ENCODE measurements at regions not wholly inside any gene's neighbourhood (a gene's known extent, or its start where the extent isn't known, plus 50 kb on each side); places are given as distances from the start of the nearest gene placed in this dataset.

DNA sequence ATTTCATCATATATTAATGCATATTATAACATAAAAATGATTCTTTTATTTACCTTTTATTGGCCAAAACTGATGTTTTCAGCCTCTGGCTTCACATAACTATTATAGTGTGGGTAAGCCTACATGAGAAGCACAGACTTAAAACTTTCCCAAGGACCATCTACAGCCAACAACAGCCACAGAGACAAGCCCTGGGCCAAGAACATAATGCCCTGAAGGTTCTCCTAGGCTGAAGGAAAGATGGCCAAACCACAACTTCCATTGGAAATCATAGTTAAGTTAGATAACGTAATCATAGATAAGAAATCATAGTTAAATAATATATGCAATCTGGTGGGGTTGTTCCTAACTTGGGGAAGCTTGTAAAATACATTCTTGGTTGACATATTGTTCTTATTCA lies 280.0 kb upstream of the EMCN start:
- Histone ChIP-seq H3K4me1 (ENCODE audit: insufficient read depth, low read length, poor library complexity, severe bottlenecking) (no peaks in the 10 kb centered on the region), H3K9me3 (ENCODE audit: low read depth, low read length, poor library complexity, severe bottlenecking) (no peaks in the 10 kb centered on the region), H3K27ac (ENCODE audit: low read depth, low read length, poor library complexity, severe bottlenecking) (no peak overlapping the region), H3K36me3 (ENCODE audit: insufficient read depth, low read length, poor library complexity, severe bottlenecking) (no peaks in the 10 kb centered on the region), H3K4me3 (ENCODE audit: low read depth, low read length, poor library complexity, severe bottlenecking) (no peak overlapping the region), H3K27me3 (replicated peaks; ENCODE audit: insufficient read depth, low read depth, low read length, poor library complexity) (no peaks in the 10 kb centered on the region)
- BruUV-seq (replicated peaks) = no TSS peak
- POLR2A ChIA-PET (ENCODE audit: low non-redundant PET) = no interaction called here
- intact Hi-C loops (cut with micrococcal nuclease; ENCODE audit: unreplicated experiment) = no loop called here
- no peak for DNase-seq (ENCODE audit: low spot score)
- CTCF ChIA-PET = no interaction called here
- TF ChIP-seq EZH2 (IDR thresholded peaks at IDR 0.05; ENCODE audit: borderline replicate concordance, low read depth, low read length, poor library complexity, severe bottlenecking) = no peak
- TF ChIP-seq, protein P1, sequence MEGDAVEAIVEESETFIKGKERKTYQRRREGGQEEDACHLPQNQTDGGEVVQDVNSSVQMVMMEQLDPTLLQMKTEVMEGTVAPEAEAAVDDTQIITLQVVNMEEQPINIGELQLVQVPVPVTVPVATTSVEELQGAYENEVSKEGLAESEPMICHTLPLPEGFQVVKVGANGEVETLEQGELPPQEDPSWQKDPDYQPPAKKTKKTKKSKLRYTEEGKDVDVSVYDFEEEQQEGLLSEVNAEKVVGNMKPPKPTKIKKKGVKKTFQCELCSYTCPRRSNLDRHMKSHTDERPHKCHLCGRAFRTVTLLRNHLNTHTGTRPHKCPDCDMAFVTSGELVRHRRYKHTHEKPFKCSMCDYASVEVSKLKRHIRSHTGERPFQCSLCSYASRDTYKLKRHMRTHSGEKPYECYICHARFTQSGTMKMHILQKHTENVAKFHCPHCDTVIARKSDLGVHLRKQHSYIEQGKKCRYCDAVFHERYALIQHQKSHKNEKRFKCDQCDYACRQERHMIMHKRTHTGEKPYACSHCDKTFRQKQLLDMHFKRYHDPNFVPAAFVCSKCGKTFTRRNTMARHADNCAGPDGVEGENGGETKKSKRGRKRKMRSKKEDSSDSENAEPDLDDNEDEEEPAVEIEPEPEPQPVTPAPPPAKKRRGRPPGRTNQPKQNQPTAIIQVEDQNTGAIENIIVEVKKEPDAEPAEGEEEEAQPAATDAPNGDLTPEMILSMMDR (conservative IDR thresholded peaks at IDR 0.05; ENCODE audit: low read depth, low read length) = no peak

DNA sequence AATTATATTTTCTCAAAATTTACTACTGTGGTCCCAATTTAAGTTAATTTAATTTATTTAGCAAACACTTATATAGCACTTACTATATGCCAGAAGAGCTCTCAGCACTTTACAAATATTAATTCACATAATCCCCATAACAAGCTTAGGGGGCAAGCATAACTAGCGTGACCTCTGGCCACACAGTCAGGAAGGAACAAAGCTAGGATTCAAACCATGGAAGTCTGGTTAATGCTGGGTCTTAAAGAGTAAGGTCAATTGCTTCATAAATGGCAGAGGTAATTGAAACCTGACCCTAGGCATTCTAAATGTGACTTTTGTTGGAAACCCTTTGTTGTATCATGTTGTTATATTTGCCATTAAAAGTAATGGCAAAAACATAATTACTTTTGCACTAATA lies 279.5 kb upstream of the EMCN start:
- Histone ChIP-seq H3K4me3 (ENCODE audit: low read depth, low read length, poor library complexity, severe bottlenecking) (no peak overlapping the region), H3K36me3 (ENCODE audit: insufficient read depth, low read length, poor library complexity, severe bottlenecking) (no peaks in the 10 kb centered on the region), H3K27me3 (replicated peaks; ENCODE audit: insufficient read depth, low read depth, low read length, poor library complexity) (no peaks in the 10 kb centered on the region), H3K4me1 (ENCODE audit: insufficient read depth, low read length, poor library complexity, severe bottlenecking) (no peaks in the 10 kb centered on the region), H3K9me3 (ENCODE audit: low read depth, low read length, poor library complexity, severe bottlenecking) (no peaks in the 10 kb centered on the region), H3K27ac (ENCODE audit: low read depth, low read length, poor library complexity, severe bottlenecking) (no peak overlapping the region)
- TF ChIP-seq, protein P1 (conservative IDR thresholded peaks at IDR 0.05; ENCODE audit: low read depth, low read length) = no peak
- TF ChIP-seq EZH2 (IDR thresholded peaks at IDR 0.05; ENCODE audit: borderline replicate concordance, low read depth, low read length, poor library complexity, severe bottlenecking) = no peak
- ChIA-PET POLR2A (ENCODE audit: low non-redundant PET) (no interaction called here), CTCF (no interaction called here)
- no peak for DNase-seq (ENCODE audit: low spot score)
- intact Hi-C loops (cut with micrococcal nuclease; ENCODE audit: unreplicated experiment) = no loop called here
- no TSS peak for BruUV-seq (replicated peaks)

DNA sequence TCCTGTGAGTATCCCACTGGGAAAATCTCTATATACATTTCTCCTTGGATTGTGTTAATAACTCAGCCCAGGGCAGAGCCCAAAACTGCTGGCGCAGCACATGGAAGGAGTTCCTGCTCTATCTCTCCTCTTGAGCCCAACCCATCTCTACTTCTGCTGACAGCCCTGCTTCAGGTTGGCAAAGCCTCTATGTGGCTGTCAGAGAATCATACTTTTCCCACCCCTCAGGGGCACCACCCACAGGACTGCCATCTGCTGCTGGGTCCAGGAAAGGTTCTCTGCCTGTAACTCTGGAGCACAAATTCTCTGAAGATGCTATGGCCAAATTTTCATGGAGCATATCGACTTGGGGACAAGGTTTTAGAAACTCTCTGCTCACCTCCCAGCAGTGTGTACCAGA lies 278.5 kb upstream of the EMCN start:
- Histone ChIP-seq H3K9me3 (ENCODE audit: low read depth, low read length, poor library complexity, severe bottlenecking) (no peaks in the 10 kb centered on the region), H3K4me3 (ENCODE audit: low read depth, low read length, poor library complexity, severe bottlenecking) (no peak overlapping the region), H3K27ac (ENCODE audit: low read depth, low read length, poor library complexity, severe bottlenecking) (no peak overlapping the region), H3K4me1 (ENCODE audit: insufficient read depth, low read length, poor library complexity, severe bottlenecking) (no peaks in the 10 kb centered on the region), H3K27me3 (replicated peaks; ENCODE audit: insufficient read depth, low read depth, low read length, poor library complexity) (no peaks in the 10 kb centered on the region), H3K36me3 (ENCODE audit: insufficient read depth, low read length, poor library complexity, severe bottlenecking) (no peaks in the 10 kb centered on the region)
- ChIA-PET CTCF (no interaction called here), POLR2A (ENCODE audit: low non-redundant PET) (no interaction called here)
- no TSS peak for BruUV-seq (replicated peaks)
- intact Hi-C loops (cut with micrococcal nuclease; ENCODE audit: unreplicated experiment) = no loop called here
- DNase-seq (ENCODE audit: low spot score) = no peak
- TF ChIP-seq, protein P1 (conservative IDR thresholded peaks at IDR 0.05; ENCODE audit: low read depth, low read length) = no peak
- TF ChIP-seq EZH2 (IDR thresholded peaks at IDR 0.05; ENCODE audit: borderline replicate concordance, low read depth, low read length, poor library complexity, severe bottlenecking) = no peak
